ENCODE measurements at regions not wholly inside any gene's neighbourhood (a gene's known extent, or its start where the extent isn't known, plus 50 kb on each side); places are given as distances from the start of the nearest gene placed in this dataset.
A peak's percentile ranks its signal among the peaks of the same experiment; 100 is the strongest.

GRCh38 chr3:159837725-159838124 lies 150.9 kb upstream of the IL12A start:
- FAIRE-seq (no peak), DNase-seq (ENCODE audit: extremely low spot score, insufficient read length, low read depth) (no peak)

- no peak for FAIRE-seq
- DNase-seq (ENCODE audit: extremely low spot score, insufficient read length, low read depth): no peak
Measured at GRCh38 chr3:159838938-159839337, 149.7 kb upstream of the IL12A start.

- FAIRE-seq (no peak), DNase-seq (ENCODE audit: extremely low spot score, insufficient read length, low read depth) (no peak)
Measured at GRCh38 chr3:159839561-159840379, 148.9 kb upstream of the IL12A start, which contains the start of gene SCHIP1. Gene SCHIP1 (plus strand): TSS chr3:159839861.

GRCh38 chr3:159840703-159841299 lies 147.8 kb upstream of the IL12A start:
- FAIRE-seq: no peak
- DNase-seq (ENCODE audit: extremely low spot score, insufficient read length, low read depth): no peak

- DNase-seq (ENCODE audit: extremely low spot score, insufficient read length, low read depth) (no peak), FAIRE-seq (no peak)
Measured at GRCh38 chr3:159841766-159842165, 146.9 kb upstream of the IL12A start.

GRCh38 chr3:159843840-159844730 lies 144.6 kb upstream of the IL12A start:
- DNase-seq (ENCODE audit: extremely low spot score, insufficient read length, low read depth) (no peak), FAIRE-seq (no peak)

- DNase-seq (ENCODE audit: extremely low spot score, insufficient read length, low read depth) (no peak), FAIRE-seq (peak; percentile 5)
Measured at GRCh38 chr3:159844801-159845261, 143.8 kb upstream of the IL12A start.

- FAIRE-seq: no peak
- DNase-seq (ENCODE audit: extremely low spot score, insufficient read length, low read depth): no peak
Measured at GRCh38 chr3:159845737-159846136, 142.9 kb upstream of the IL12A start.

GRCh38 chr3:159846255-159846654 lies 142.4 kb upstream of the IL12A start:
- DNase-seq (ENCODE audit: extremely low spot score, insufficient read length, low read depth) (no peak), FAIRE-seq (no peak)

- no peak for FAIRE-seq
Measured at GRCh38 chr3:159848348-159849118, 140.1 kb upstream of the IL12A start.

GRCh38 chr3:159850481-159850880 lies 138.2 kb upstream of the IL12A start:
- FAIRE-seq (no peak), DNase-seq (ENCODE audit: extremely low spot score, insufficient read length, low read depth) (no peak)

More at GRCh38 chr3:159848348-159849118, 140.1 kb upstream of the IL12A start:
- no peak for DNase-seq (ENCODE audit: extremely low spot score, insufficient read length, low read depth)

- no peak for FAIRE-seq
- no peak for DNase-seq (ENCODE audit: extremely low spot score, insufficient read length, low read depth)
Measured at GRCh38 chr3:159852266-159852665, 136.4 kb upstream of the IL12A start.

GRCh38 chr3:159852821-159853505 lies 135.7 kb upstream of the IL12A start:
- DNase-seq (ENCODE audit: extremely low spot score, insufficient read length, low read depth) (no peak), FAIRE-seq (no peak)

- DNase-seq (ENCODE audit: extremely low spot score, insufficient read length, low read depth) (no peak), FAIRE-seq (no peak)
Measured at GRCh38 chr3:159853506-159853864, 135.2 kb upstream of the IL12A start.

- DNase-seq (ENCODE audit: extremely low spot score, insufficient read length, low read depth) (no peak), FAIRE-seq (no peak)
Measured at GRCh38 chr3:159854500-159855124, 134.0 kb upstream of the IL12A start.

GRCh38 chr3:159855599-159856346 lies 132.9 kb upstream of the IL12A start:
- DNase-seq (ENCODE audit: extremely low spot score, insufficient read length, low read depth) (no peak), FAIRE-seq (no peak)

- FAIRE-seq: no peak
- DNase-seq (ENCODE audit: extremely low spot score, insufficient read length, low read depth): no peak
Measured at GRCh38 chr3:159856590-159857104, 132.0 kb upstream of the IL12A start.

GRCh38 chr3:159857840-159858239 lies 130.8 kb upstream of the IL12A start:
- no peak for FAIRE-seq
- no peak for DNase-seq (ENCODE audit: extremely low spot score, insufficient read length, low read depth)
